ENCODE measurements at regions not wholly inside any gene's neighbourhood (a gene's known extent, or its start where the extent isn't known, plus 50 kb on each side); places are given as distances from the start of the nearest gene placed in this dataset.

DNA sequence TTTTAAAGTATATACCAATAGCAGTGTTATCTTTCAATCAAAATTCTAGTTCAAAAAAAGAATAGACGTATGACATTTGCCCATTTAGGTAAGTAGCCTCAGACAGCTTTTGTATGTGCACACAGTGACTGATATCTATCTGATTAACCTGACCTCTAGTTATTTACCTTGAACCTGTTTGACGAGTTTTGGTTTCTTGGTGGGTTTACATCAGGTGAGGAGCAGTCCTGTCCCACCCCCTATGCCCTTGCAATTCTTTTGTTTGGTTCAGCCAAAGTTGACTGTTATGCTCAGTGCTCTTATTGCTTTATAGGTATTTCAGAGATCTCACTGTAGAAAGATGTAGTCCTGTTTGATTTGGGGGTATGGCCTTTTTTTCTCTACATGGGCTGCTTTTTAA is 147.2 kb downstream of the ISOC1 start:
- no peak overlapping the region for H3K4me2 ChIP-seq (ENCODE audit: low read length)
- no peak overlapping the region for H2BK5ac ChIP-seq (ENCODE audit: low read depth, low read length, poor library complexity)
- no peak overlapping the region for H3K27ac ChIP-seq (ENCODE audit: low read depth, low read length)
- H2BK12ac ChIP-seq (ENCODE audit: low read length), result no peak overlapping the region
- H3K79me1 ChIP-seq (ENCODE audit: low read length), result no peaks in the 10 kb centered on the region
- no peaks in the 10 kb centered on the region for H3K79me2 ChIP-seq (ENCODE audit: control insufficient read depth, insufficient read depth, low read length, poor library complexity)
- no peaks in the 10 kb centered on the region for H3K4me1 ChIP-seq (ENCODE audit: control insufficient read depth in 1 of 2, insufficient read depth in 2 of 2, low read length in 2 of 2)
- no peak overlapping the region for H4K12ac ChIP-seq (ENCODE audit: low read depth, low read length)
- no peak overlapping the region for H3K23ac ChIP-seq (ENCODE audit: low read length)
- H3K9me3 ChIP-seq (ENCODE audit: insufficient read depth, low read depth, low read length), result no peaks in the 10 kb centered on the region
- no CpG with 5 or more reads among the region's 2 CpGs for WGBS (ENCODE audit: extremely low coverage, insufficient coverage, insufficient read length)
- H4K8ac ChIP-seq (ENCODE audit: low read depth, low read length), result no peak overlapping the region
- no peak overlapping the region for H2AFZ ChIP-seq (ENCODE audit: insufficient read depth, low read length, poor library complexity)
- H3K18ac ChIP-seq (ENCODE audit: low read length), result no peak overlapping the region
- H3K9ac ChIP-seq (ENCODE audit: low read length), result no peak overlapping the region
- H2AK5ac ChIP-seq (ENCODE audit: low read length), result no peak overlapping the region
- H2BK120ac ChIP-seq (ENCODE audit: insufficient read depth, low read length, poor library complexity), result no peak overlapping the region
- no peak overlapping the region for H4K91ac ChIP-seq (ENCODE audit: low read depth, low read length)
- peak; percentile 38 to 83 for DNase-seq
- H3K27me3 ChIP-seq (ENCODE audit: insufficient read depth, low read length), result no peaks in the 10 kb centered on the region
- H3K14ac ChIP-seq (ENCODE audit: low read length), result no peak overlapping the region
- no peak overlapping the region for H3K4ac ChIP-seq (ENCODE audit: low read depth, low read length)
- no peaks in the 10 kb centered on the region for H3K36me3 ChIP-seq (ENCODE audit: control insufficient read depth in 1 of 2, insufficient read depth in 2 of 2, low read length in 2 of 2)
- H3K4me3 ChIP-seq (ENCODE audit: low read depth, low read length), result no peak overlapping the region

- Histone ChIP-seq H4K8ac (ENCODE audit: low read depth, low read length) (no peak overlapping the region), H3K9ac (ENCODE audit: low read length) (no peak overlapping the region), H3K4ac (ENCODE audit: low read depth, low read length) (no peak overlapping the region), H3K27me3 (ENCODE audit: insufficient read depth, low read length) (no peaks in the 10 kb centered on the region), H4K12ac (ENCODE audit: low read depth, low read length) (no peak overlapping the region), H2BK5ac (ENCODE audit: low read depth, low read length, poor library complexity) (no peak overlapping the region), H3K79me2 (ENCODE audit: control insufficient read depth, insufficient read depth, low read length, poor library complexity) (no peaks in the 10 kb centered on the region), H3K4me3 (ENCODE audit: low read depth, low read length) (no peak overlapping the region), H3K79me1 (ENCODE audit: low read length) (no peaks in the 10 kb centered on the region), H3K23ac (ENCODE audit: low read length) (no peak overlapping the region), H2BK12ac (ENCODE audit: low read length) (no peak overlapping the region), H2AFZ (ENCODE audit: insufficient read depth, low read length, poor library complexity) (no peak overlapping the region), H2BK120ac (ENCODE audit: insufficient read depth, low read length, poor library complexity) (no peak overlapping the region), H3K14ac (ENCODE audit: low read length) (no peak overlapping the region), H3K27ac (ENCODE audit: low read depth, low read length) (no peak overlapping the region), H3K4me2 (ENCODE audit: low read length) (no peak overlapping the region), H3K4me1 (ENCODE audit: control insufficient read depth in 1 of 2, insufficient read depth in 2 of 2, low read length in 2 of 2) (no peaks in the 10 kb centered on the region), H3K18ac (ENCODE audit: low read length) (no peak overlapping the region), H3K9me3 (ENCODE audit: insufficient read depth, low read depth, low read length) (no peaks in the 10 kb centered on the region), H3K36me3 (ENCODE audit: control insufficient read depth in 1 of 2, insufficient read depth in 2 of 2, low read length in 2 of 2) (no peaks in the 10 kb centered on the region), H2AK5ac (ENCODE audit: low read length) (no peak overlapping the region), H4K91ac (ENCODE audit: low read depth, low read length) (no peak overlapping the region)
- no CpG with 5 or more reads among the region's 1 CpG for WGBS (ENCODE audit: extremely low coverage, insufficient coverage, insufficient read length)
- peak in 1 of 2 donors; percentile 3 for DNase-seq
Observed at GRCh38 chr5:129243039-129243438, 148.5 kb downstream of the ISOC1 start.

DNA sequence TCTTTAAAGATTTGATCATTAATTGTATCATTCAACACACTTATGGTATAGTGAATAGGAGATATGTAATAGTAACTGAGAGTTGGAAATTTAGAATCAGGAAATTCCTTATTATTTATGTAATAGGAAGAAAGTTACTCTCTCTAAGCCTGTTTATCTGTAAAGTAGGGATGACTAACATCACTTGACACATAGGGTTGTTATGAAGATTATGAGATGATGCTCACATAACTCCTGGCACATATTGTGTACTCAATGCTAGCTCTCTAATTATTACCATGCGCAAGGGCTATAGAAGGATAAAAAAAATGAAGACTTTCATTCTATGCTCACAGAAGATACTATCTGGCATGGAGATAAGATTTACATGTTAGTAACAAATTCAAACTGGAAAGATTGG is 149.9 kb downstream of the ISOC1 start:
- no CpG with 5 or more reads among the region's 1 CpG for WGBS (ENCODE audit: extremely low coverage, insufficient coverage, insufficient read length)
- no peak overlapping the region for H3K4me3 ChIP-seq (ENCODE audit: low read depth, low read length)
- H3K18ac ChIP-seq (ENCODE audit: low read length), result no peak overlapping the region
- no peak overlapping the region for H3K23ac ChIP-seq (ENCODE audit: low read length)
- H4K8ac ChIP-seq (ENCODE audit: low read depth, low read length), result no peak overlapping the region
- H2AK5ac ChIP-seq (ENCODE audit: low read length), result no peak overlapping the region
- no peak overlapping the region for H3K4ac ChIP-seq (ENCODE audit: low read depth, low read length)
- H3K27ac ChIP-seq (ENCODE audit: low read depth, low read length), result no peak overlapping the region
- no peak overlapping the region for H4K91ac ChIP-seq (ENCODE audit: low read depth, low read length)
- H3K79me1 ChIP-seq (ENCODE audit: low read length), result no peaks in the 10 kb centered on the region
- no peaks in the 10 kb centered on the region for H3K27me3 ChIP-seq (ENCODE audit: insufficient read depth, low read length)
- H3K9ac ChIP-seq (ENCODE audit: low read length), result no peak overlapping the region
- H3K14ac ChIP-seq (ENCODE audit: low read length), result no peak overlapping the region
- no peaks in the 10 kb centered on the region for H3K4me1 ChIP-seq (ENCODE audit: control insufficient read depth in 1 of 2, insufficient read depth in 2 of 2, low read length in 2 of 2)
- H3K36me3 ChIP-seq (ENCODE audit: control insufficient read depth in 1 of 2, insufficient read depth in 2 of 2, low read length in 2 of 2), result no peaks in the 10 kb centered on the region
- no peak overlapping the region for H4K12ac ChIP-seq (ENCODE audit: low read depth, low read length)
- no peak overlapping the region for H2BK5ac ChIP-seq (ENCODE audit: low read depth, low read length, poor library complexity)
- DNase-seq, result peak; percentile 25 to 82
- H2AFZ ChIP-seq (ENCODE audit: insufficient read depth, low read length, poor library complexity), result no peak overlapping the region
- H2BK120ac ChIP-seq (ENCODE audit: insufficient read depth, low read length, poor library complexity), result no peak overlapping the region
- no peaks in the 10 kb centered on the region for H3K9me3 ChIP-seq (ENCODE audit: insufficient read depth, low read depth, low read length)
- no peak overlapping the region for H3K4me2 ChIP-seq (ENCODE audit: low read length)
- no peak overlapping the region for H2BK12ac ChIP-seq (ENCODE audit: low read length)
- no peaks in the 10 kb centered on the region for H3K79me2 ChIP-seq (ENCODE audit: control insufficient read depth, insufficient read depth, low read length, poor library complexity)

- Histone ChIP-seq H3K4me1 (ENCODE audit: control insufficient read depth in 1 of 2, insufficient read depth in 2 of 2, low read length in 2 of 2) (no peaks in the 10 kb centered on the region), H3K4ac (ENCODE audit: low read depth, low read length) (no peak overlapping the region), H3K4me2 (ENCODE audit: low read length) (no peak overlapping the region), H4K12ac (ENCODE audit: low read depth, low read length) (no peak overlapping the region), H2BK12ac (ENCODE audit: low read length) (no peak overlapping the region), H3K9me3 (ENCODE audit: insufficient read depth, low read depth, low read length) (no peaks in the 10 kb centered on the region), H4K91ac (ENCODE audit: low read depth, low read length) (no peak overlapping the region), H3K79me2 (ENCODE audit: control insufficient read depth, insufficient read depth, low read length, poor library complexity) (no peaks in the 10 kb centered on the region), H2AK5ac (ENCODE audit: low read length) (no peak overlapping the region), H3K18ac (ENCODE audit: low read length) (no peak overlapping the region), H3K14ac (ENCODE audit: low read length) (no peak overlapping the region), H3K27ac (ENCODE audit: low read depth, low read length) (no peak overlapping the region), H3K27me3 (ENCODE audit: insufficient read depth, low read length) (no peaks in the 10 kb centered on the region), H3K36me3 (ENCODE audit: control insufficient read depth in 1 of 2, insufficient read depth in 2 of 2, low read length in 2 of 2) (no peaks in the 10 kb centered on the region), H3K23ac (ENCODE audit: low read length) (no peak overlapping the region), H3K9ac (ENCODE audit: low read length) (no peak overlapping the region), H3K79me1 (ENCODE audit: low read length) (no peaks in the 10 kb centered on the region), H4K8ac (ENCODE audit: low read depth, low read length) (no peak overlapping the region), H2AFZ (ENCODE audit: insufficient read depth, low read length, poor library complexity) (no peak overlapping the region), H2BK5ac (ENCODE audit: low read depth, low read length, poor library complexity) (no peak overlapping the region), H3K4me3 (ENCODE audit: low read depth, low read length) (no peak overlapping the region), H2BK120ac (ENCODE audit: insufficient read depth, low read length, poor library complexity) (no peak overlapping the region)
- peak; percentile 27 to 76 for DNase-seq
Observed at GRCh38 chr5:129245489-129245888, 150.9 kb downstream of the ISOC1 start.
